Loucy (cell line): ENCODE measurements at regions not wholly inside any gene's neighbourhood (a gene's known extent, or its start where the extent isn't known, plus 50 kb on each side); places are given as distances from the start of the nearest gene placed in this dataset.

Source experiments
- H2AFZ ChIP-seq: fragments of 200-600 bp; sonication (generic); 2 replicates; pipeline ENCODE4 v1.6.0; 2016; ENCODE audit warnings: antibody characterized with exemption, mild to moderate bottlenecking, low read length, moderate library complexity
- H3F3A ChIP-seq: fragments of 200-600 bp; 2 replicates; pipeline ENCODE4 v1.6.0; 2016; ENCODE audit warnings: antibody characterized with exemption, low read depth, mild to moderate bottlenecking
- H3K27me3 ChIP-seq: fragments of 200-600 bp; sonication (generic); 2 replicates; pipeline ENCODE4 v1.6.1; 2014; ENCODE audit warnings: low read length, mild to moderate bottlenecking; ENCODE audit not compliant: insufficient read depth, poor library complexity, severe bottlenecking
- H3K36me3 ChIP-seq: fragments of 200-600 bp; sonication (generic); 2 replicates; pipeline ENCODE4 v1.6.1; 2016; ENCODE audit warnings: low read length; ENCODE audit not compliant: insufficient read depth
- H3K4me1 ChIP-seq: fragments of 200-600 bp; sonication (generic); 2 replicates; pipeline ENCODE4 v1.5.1; 2014; ENCODE audit warnings: low read length, mild to moderate bottlenecking; ENCODE audit not compliant: insufficient read depth, poor library complexity, severe bottlenecking
- H3K4me2 ChIP-seq: fragments of 200-600 bp; sonication (generic); 2 replicates; pipeline ENCODE4 v1.6.0; 2014; ENCODE audit warnings: antibody characterized with exemption, low read length, low read depth, mild to moderate bottlenecking; ENCODE audit not compliant: poor library complexity, severe bottlenecking
- H3K4me3 ChIP-seq: fragments of 200-600 bp; sonication (generic); 2 replicates; pipeline ENCODE4 v1.5.1; 2014; ENCODE audit warnings: low read length, mild to moderate bottlenecking, mixed read lengths; ENCODE audit not compliant: poor library complexity, severe bottlenecking
- H3K79me2 ChIP-seq: fragments of 200-600 bp; sonication (generic); 2 replicates; pipeline ENCODE4 v1.6.1; 2014; ENCODE audit warnings: low read length; ENCODE audit not compliant: insufficient read depth
- H3K9ac ChIP-seq: fragments of 200-600 bp; sonication (generic); 2 replicates; pipeline ENCODE4 v1.6.0; 2014; ENCODE audit warnings: mild to moderate bottlenecking, low read depth, low read length, moderate library complexity; ENCODE audit not compliant: poor library complexity, severe bottlenecking
- H3K9me2 ChIP-seq: fragments of 200-600 bp; sonication (generic); replicated peaks from 2 replicates; pipeline ENCODE4 v1.6.1; 2016; ENCODE audit warnings: low read depth, low read length, mixed read lengths
- H3K9me3 ChIP-seq: fragments of 200-600 bp; sonication (generic); 2 replicates; pipeline ENCODE4 v1.6.1; 2014; ENCODE audit warnings: mild to moderate bottlenecking, antibody characterized with exemption, low read length, low read depth; ENCODE audit not compliant: insufficient read depth
- H4K20me1 ChIP-seq: fragments of 200-600 bp; sonication (generic); 2 replicates; pipeline ENCODE4 v1.6.0; 2014; ENCODE audit warnings: antibody characterized with exemption, low read length, mild to moderate bottlenecking; ENCODE audit not compliant: insufficient read depth, poor library complexity, severe bottlenecking
- EZH2phosphoT487 ChIP-seq: fragments of 200-600 bp; IDR thresholded peaks from 2 replicates; pipeline ENCODE4 v1.6.1; 2018; ENCODE audit warnings: antibody characterized with exemption, mild to moderate bottlenecking, moderate library complexity, borderline replicate concordance
- TF ChIP-seq, protein P1 (sequence below): fragments of 200-600 bp; sonication (generic); conservative IDR thresholded peaks from 2 replicates; pipeline ENCODE4 v1.5.1; 2014; ENCODE audit warnings: mild to moderate bottlenecking, antibody characterized with exemption, low read length

DNA sequence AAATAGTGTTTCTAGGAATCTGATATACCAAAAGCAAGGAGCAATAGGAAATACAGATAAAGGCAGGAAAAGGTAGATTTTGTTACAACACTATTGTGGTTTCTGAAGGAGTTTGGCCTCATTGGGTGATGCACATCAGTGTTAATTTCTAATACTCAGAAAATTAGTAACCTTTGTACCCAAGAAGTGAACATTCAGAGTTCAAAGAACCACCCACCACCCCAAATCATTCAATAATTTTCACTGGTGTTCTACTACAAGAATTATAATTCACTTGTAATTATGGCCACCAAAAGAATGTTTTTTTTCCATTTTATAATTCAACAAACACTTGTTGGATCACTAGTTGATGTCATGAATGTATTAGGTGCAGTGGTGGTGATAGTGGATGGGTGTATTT, 183.3 kb downstream of the UBE2E3 start:
- peaks cover 21% of the 10 kb centered on the region for H3K9me3 ChIP-seq
- H3K27me3 ChIP-seq = no peaks in the 10 kb centered on the region
- no peaks in the 10 kb centered on the region for H4K20me1 ChIP-seq
- no peaks in the 10 kb centered on the region for H3K36me3 ChIP-seq
- TF ChIP-seq EZH2phosphoT487 = no peak
- TF ChIP-seq, protein P1, sequence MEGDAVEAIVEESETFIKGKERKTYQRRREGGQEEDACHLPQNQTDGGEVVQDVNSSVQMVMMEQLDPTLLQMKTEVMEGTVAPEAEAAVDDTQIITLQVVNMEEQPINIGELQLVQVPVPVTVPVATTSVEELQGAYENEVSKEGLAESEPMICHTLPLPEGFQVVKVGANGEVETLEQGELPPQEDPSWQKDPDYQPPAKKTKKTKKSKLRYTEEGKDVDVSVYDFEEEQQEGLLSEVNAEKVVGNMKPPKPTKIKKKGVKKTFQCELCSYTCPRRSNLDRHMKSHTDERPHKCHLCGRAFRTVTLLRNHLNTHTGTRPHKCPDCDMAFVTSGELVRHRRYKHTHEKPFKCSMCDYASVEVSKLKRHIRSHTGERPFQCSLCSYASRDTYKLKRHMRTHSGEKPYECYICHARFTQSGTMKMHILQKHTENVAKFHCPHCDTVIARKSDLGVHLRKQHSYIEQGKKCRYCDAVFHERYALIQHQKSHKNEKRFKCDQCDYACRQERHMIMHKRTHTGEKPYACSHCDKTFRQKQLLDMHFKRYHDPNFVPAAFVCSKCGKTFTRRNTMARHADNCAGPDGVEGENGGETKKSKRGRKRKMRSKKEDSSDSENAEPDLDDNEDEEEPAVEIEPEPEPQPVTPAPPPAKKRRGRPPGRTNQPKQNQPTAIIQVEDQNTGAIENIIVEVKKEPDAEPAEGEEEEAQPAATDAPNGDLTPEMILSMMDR = no peak
- peak overlapping the region; percentile 18 for H3K4me2 ChIP-seq
- H3K9ac ChIP-seq = no peak overlapping the region
- peaks cover 13% of the 10 kb centered on the region for H3K4me1 ChIP-seq
- no peak overlapping the region for H2AFZ ChIP-seq
- no peak overlapping the region for H3K4me3 ChIP-seq
- H3F3A ChIP-seq = no peaks in the 10 kb centered on the region
- no peaks in the 10 kb centered on the region for H3K9me2 ChIP-seq
- 0 out of 2 replicates have a peak, but pooled peaks cover 7% of the 10 kb centered on the region for H3K79me2 ChIP-seq

DNA sequence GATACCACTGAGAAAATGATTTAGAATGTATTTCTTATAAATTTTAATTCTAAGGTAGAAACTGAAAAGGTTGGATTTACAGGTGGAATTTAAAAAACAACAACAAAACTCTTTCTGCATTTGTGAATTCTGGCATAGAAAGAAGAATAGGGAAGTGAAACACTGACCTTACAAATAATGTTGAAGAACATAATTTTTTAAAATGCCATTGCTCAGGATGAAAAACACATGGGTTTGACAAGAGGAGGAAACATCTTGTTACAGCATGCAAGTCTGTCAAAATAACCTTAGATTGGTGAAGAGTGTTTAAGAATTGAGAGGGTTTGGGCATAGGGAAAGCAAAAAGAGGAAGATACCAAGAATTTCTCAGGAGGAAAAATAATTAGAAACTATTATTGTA, 184.3 kb downstream of the UBE2E3 start:
- H3K4me2 ChIP-seq = no peak overlapping the region

DNA sequence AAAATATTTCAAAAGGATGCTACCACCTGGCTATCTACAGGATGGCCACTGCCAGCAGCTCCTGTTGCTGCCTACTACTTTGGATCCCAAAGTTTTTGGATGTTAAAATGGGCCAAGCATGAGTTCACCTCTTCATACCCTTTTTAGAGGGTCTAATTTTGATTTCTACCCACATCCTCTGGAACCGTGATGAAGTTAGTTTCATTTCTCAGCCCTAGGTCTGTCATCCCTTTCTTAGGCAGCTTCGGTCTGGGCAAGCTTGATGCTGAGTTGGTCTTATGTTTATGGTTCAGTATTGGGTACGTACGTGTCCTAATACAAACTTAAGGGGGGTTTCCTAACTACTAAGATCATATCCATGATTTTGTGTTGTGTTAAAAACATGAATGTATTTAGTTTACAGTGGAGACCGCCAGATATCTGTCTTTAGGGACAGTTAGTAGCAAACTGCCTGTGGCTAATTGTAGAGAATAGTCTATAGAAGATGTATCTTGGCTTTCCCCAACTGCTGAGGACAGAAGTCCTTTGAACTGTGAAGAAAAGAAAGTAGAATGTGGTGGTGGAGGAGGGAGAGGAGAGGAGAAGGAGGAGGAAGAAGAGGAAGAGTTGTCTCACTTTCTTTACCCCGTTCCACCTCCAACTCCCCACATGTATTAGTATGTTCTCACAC, 184.9 kb downstream of the UBE2E3 start:
- H3K9ac ChIP-seq = no peak overlapping the region
- H3K4me3 ChIP-seq = no peak overlapping the region
- peak overlapping the region; percentile 12 for H3K4me2 ChIP-seq
- no peaks in the 10 kb centered on the region for H3K27me3 ChIP-seq
- H3K9me2 ChIP-seq = no peaks in the 10 kb centered on the region
- peaks cover 23% of the 10 kb centered on the region for H3K9me3 ChIP-seq
- H3F3A ChIP-seq = no peaks in the 10 kb centered on the region
- no peaks in the 10 kb centered on the region for H3K36me3 ChIP-seq
- no peaks in the 10 kb centered on the region for H4K20me1 ChIP-seq
- 0 out of 2 replicates have a peak, but pooled peaks cover 7% of the 10 kb centered on the region for H3K79me2 ChIP-seq
- TF ChIP-seq, protein P1 = no peak
- TF ChIP-seq EZH2phosphoT487 = no peak
- peaks cover 20% of the 10 kb centered on the region for H3K4me1 ChIP-seq
- H2AFZ ChIP-seq = no peak overlapping the region

More for the DNA sequence above, 184.3 kb downstream of the UBE2E3 start:
- Histone ChIP-seq H3F3A (no peaks in the 10 kb centered on the region), H3K9me3 (peaks cover 23% of the 10 kb centered on the region), H3K4me1 (peaks cover 14% of the 10 kb centered on the region), H3K79me2 (0 out of 2 replicates have a peak, but pooled peaks cover 7% of the 10 kb centered on the region), H3K9ac (no peak overlapping the region), H4K20me1 (no peaks in the 10 kb centered on the region), H3K4me3 (no peak overlapping the region), H3K27me3 (no peaks in the 10 kb centered on the region), H3K9me2 (no peaks in the 10 kb centered on the region), H3K36me3 (no peaks in the 10 kb centered on the region), H2AFZ (no peak overlapping the region)
- TF ChIP-seq, protein P1 = no peak
- TF ChIP-seq EZH2phosphoT487 = no peak
